ENCODE measurements at regions not wholly inside any gene's neighbourhood (a gene's known extent, or its start where the extent isn't known, plus 50 kb on each side); places are given as distances from the start of the nearest gene placed in this dataset.

- Histone ChIP-seq H3K27me3 (ENCODE audit: control insufficient read depth, insufficient read depth, low read length) (no peaks in the 10 kb centered on the region), H3K4me3 (ENCODE audit: low read length) (no peak overlapping the region), H3K36me3 (ENCODE audit: control insufficient read depth, low read depth, low read length) (no peaks in the 10 kb centered on the region), H3K9ac (ENCODE audit: low read length) (no peak overlapping the region), H3K4me1 (ENCODE audit: control insufficient read depth, low read depth, low read length) (no peaks in the 10 kb centered on the region), H3K27ac (ENCODE audit: low read length) (no peak overlapping the region), H3K9me3 (ENCODE audit: control insufficient read depth, low read depth, low read length) (no peaks in the 10 kb centered on the region)
Observed at GRCh38 chr5:6273090-6273735, 105.1 kb downstream of the MED10 start.

- no peaks in the 10 kb centered on the region for H3K27me3 ChIP-seq (ENCODE audit: control insufficient read depth, insufficient read depth, low read length)
- no peak overlapping the region for H3K27ac ChIP-seq (ENCODE audit: low read length)
- no peaks in the 10 kb centered on the region for H3K9me3 ChIP-seq (ENCODE audit: control insufficient read depth, low read depth, low read length)
Observed at GRCh38 chr5:6269925-6270324, 108.4 kb downstream of the MED10 start.

GRCh38 chr5:6266671-6267197, 111.6 kb downstream of the MED10 start:
- H3K4me3 ChIP-seq (ENCODE audit: low read length), result no peak overlapping the region
- no peaks in the 10 kb centered on the region for H3K4me1 ChIP-seq (ENCODE audit: control insufficient read depth, low read depth, low read length)
- H3K27me3 ChIP-seq (ENCODE audit: control insufficient read depth, insufficient read depth, low read length), result no peaks in the 10 kb centered on the region
- H3K9me3 ChIP-seq (ENCODE audit: control insufficient read depth, low read depth, low read length), result no peaks in the 10 kb centered on the region
- no peak overlapping the region for H3K27ac ChIP-seq (ENCODE audit: low read length)
- no peaks in the 10 kb centered on the region for H3K36me3 ChIP-seq (ENCODE audit: control insufficient read depth, low read depth, low read length)
- H3K9ac ChIP-seq (ENCODE audit: low read length), result no peak overlapping the region

More at GRCh38 chr5:6269925-6270324, 108.4 kb downstream of the MED10 start:
- Histone ChIP-seq H3K36me3 (ENCODE audit: control insufficient read depth, low read depth, low read length) (no peaks in the 10 kb centered on the region), H3K4me1 (ENCODE audit: control insufficient read depth, low read depth, low read length) (no peaks in the 10 kb centered on the region), H3K9ac (ENCODE audit: low read length) (no peak overlapping the region), H3K4me3 (ENCODE audit: low read length) (no peak overlapping the region)

GRCh38 chr5:6264394-6264793, 114.0 kb downstream of the MED10 start:
- Histone ChIP-seq H3K9me3 (ENCODE audit: control insufficient read depth, low read depth, low read length) (no peaks in the 10 kb centered on the region), H3K4me3 (ENCODE audit: low read length) (no peak overlapping the region), H3K36me3 (ENCODE audit: control insufficient read depth, low read depth, low read length) (no peaks in the 10 kb centered on the region), H3K27me3 (ENCODE audit: control insufficient read depth, insufficient read depth, low read length) (no peaks in the 10 kb centered on the region), H3K4me1 (ENCODE audit: control insufficient read depth, low read depth, low read length) (no peaks in the 10 kb centered on the region), H3K27ac (ENCODE audit: low read length) (no peak overlapping the region), H3K9ac (ENCODE audit: low read length) (no peak overlapping the region)

GRCh38 chr5:6262651-6263363, 115.5 kb downstream of the MED10 start:
- H3K4me1 ChIP-seq (ENCODE audit: control insufficient read depth, low read depth, low read length), result no peaks in the 10 kb centered on the region
- no peaks in the 10 kb centered on the region for H3K27me3 ChIP-seq (ENCODE audit: control insufficient read depth, insufficient read depth, low read length)
- H3K4me3 ChIP-seq (ENCODE audit: low read length), result no peak overlapping the region
- H3K9me3 ChIP-seq (ENCODE audit: control insufficient read depth, low read depth, low read length), result no peaks in the 10 kb centered on the region
- no peak overlapping the region for H3K27ac ChIP-seq (ENCODE audit: low read length)
- no peak overlapping the region for H3K9ac ChIP-seq (ENCODE audit: low read length)
- no peaks in the 10 kb centered on the region for H3K36me3 ChIP-seq (ENCODE audit: control insufficient read depth, low read depth, low read length)

- no peaks in the 10 kb centered on the region for H3K27me3 ChIP-seq (ENCODE audit: control insufficient read depth, insufficient read depth, low read length)
- no peak overlapping the region for H3K9ac ChIP-seq (ENCODE audit: low read length)
- H3K27ac ChIP-seq (ENCODE audit: low read length), result no peak overlapping the region
- H3K4me3 ChIP-seq (ENCODE audit: low read length), result no peak overlapping the region
- H3K36me3 ChIP-seq (ENCODE audit: control insufficient read depth, low read depth, low read length), result no peaks in the 10 kb centered on the region
- H3K9me3 ChIP-seq (ENCODE audit: control insufficient read depth, low read depth, low read length), result no peaks in the 10 kb centered on the region
- no peaks in the 10 kb centered on the region for H3K4me1 ChIP-seq (ENCODE audit: control insufficient read depth, low read depth, low read length)
Observed at GRCh38 chr5:6261668-6262067, 116.7 kb downstream of the MED10 start.

- no peaks in the 10 kb centered on the region for H3K4me1 ChIP-seq (ENCODE audit: control insufficient read depth, low read depth, low read length)
- no peak overlapping the region for H3K4me3 ChIP-seq (ENCODE audit: low read length)
- no peak overlapping the region for H3K27ac ChIP-seq (ENCODE audit: low read length)
- H3K9ac ChIP-seq (ENCODE audit: low read length), result no peak overlapping the region
- H3K9me3 ChIP-seq (ENCODE audit: control insufficient read depth, low read depth, low read length), result no peaks in the 10 kb centered on the region
- no peaks in the 10 kb centered on the region for H3K36me3 ChIP-seq (ENCODE audit: control insufficient read depth, low read depth, low read length)
- H3K27me3 ChIP-seq (ENCODE audit: control insufficient read depth, insufficient read depth, low read length), result no peaks in the 10 kb centered on the region
Observed at GRCh38 chr5:6261256-6261655, 117.1 kb downstream of the MED10 start.

GRCh38 chr5:6260846-6261245, 117.5 kb downstream of the MED10 start:
- no peaks in the 10 kb centered on the region for H3K36me3 ChIP-seq (ENCODE audit: control insufficient read depth, low read depth, low read length)
- no peaks in the 10 kb centered on the region for H3K9me3 ChIP-seq (ENCODE audit: control insufficient read depth, low read depth, low read length)
- H3K9ac ChIP-seq (ENCODE audit: low read length), result no peak overlapping the region
- no peaks in the 10 kb centered on the region for H3K27me3 ChIP-seq (ENCODE audit: control insufficient read depth, insufficient read depth, low read length)
- H3K4me3 ChIP-seq (ENCODE audit: low read length), result no peak overlapping the region
- no peaks in the 10 kb centered on the region for H3K4me1 ChIP-seq (ENCODE audit: control insufficient read depth, low read depth, low read length)
- no peak overlapping the region for H3K27ac ChIP-seq (ENCODE audit: low read length)

- Histone ChIP-seq H3K36me3 (ENCODE audit: control insufficient read depth, low read depth, low read length) (no peaks in the 10 kb centered on the region), H3K27ac (ENCODE audit: low read length) (no peak overlapping the region), H3K9me3 (ENCODE audit: control insufficient read depth, low read depth, low read length) (no peaks in the 10 kb centered on the region), H3K4me1 (ENCODE audit: control insufficient read depth, low read depth, low read length) (no peaks in the 10 kb centered on the region), H3K4me3 (ENCODE audit: low read length) (no peak overlapping the region), H3K27me3 (ENCODE audit: control insufficient read depth, insufficient read depth, low read length) (no peaks in the 10 kb centered on the region), H3K9ac (ENCODE audit: low read length) (no peak overlapping the region)
Observed at GRCh38 chr5:6256901-6257300, 121.4 kb downstream of the MED10 start.

- Histone ChIP-seq H3K4me1 (ENCODE audit: control insufficient read depth, low read depth, low read length) (no peaks in the 10 kb centered on the region), H3K4me3 (ENCODE audit: low read length) (no peak overlapping the region), H3K9me3 (ENCODE audit: control insufficient read depth, low read depth, low read length) (no peaks in the 10 kb centered on the region), H3K27ac (ENCODE audit: low read length) (no peak overlapping the region), H3K9ac (ENCODE audit: low read length) (no peak overlapping the region), H3K27me3 (ENCODE audit: control insufficient read depth, insufficient read depth, low read length) (no peaks in the 10 kb centered on the region), H3K36me3 (ENCODE audit: control insufficient read depth, low read depth, low read length) (no peaks in the 10 kb centered on the region)
Observed at GRCh38 chr5:6255956-6256355, 122.4 kb downstream of the MED10 start.

GRCh38 chr5:6253846-6254245, 124.5 kb downstream of the MED10 start:
- no peak overlapping the region for H3K4me3 ChIP-seq (ENCODE audit: low read length)
- no peaks in the 10 kb centered on the region for H3K36me3 ChIP-seq (ENCODE audit: control insufficient read depth, low read depth, low read length)
- H3K4me1 ChIP-seq (ENCODE audit: control insufficient read depth, low read depth, low read length), result no peaks in the 10 kb centered on the region
- H3K9me3 ChIP-seq (ENCODE audit: control insufficient read depth, low read depth, low read length), result no peaks in the 10 kb centered on the region
- H3K27me3 ChIP-seq (ENCODE audit: control insufficient read depth, insufficient read depth, low read length), result no peaks in the 10 kb centered on the region
- H3K9ac ChIP-seq (ENCODE audit: low read length), result no peak overlapping the region
- no peak overlapping the region for H3K27ac ChIP-seq (ENCODE audit: low read length)

- Histone ChIP-seq H3K27ac (ENCODE audit: low read length) (no peak overlapping the region), H3K36me3 (ENCODE audit: control insufficient read depth, low read depth, low read length) (no peaks in the 10 kb centered on the region), H3K9ac (ENCODE audit: low read length) (no peak overlapping the region), H3K27me3 (ENCODE audit: control insufficient read depth, insufficient read depth, low read length) (no peaks in the 10 kb centered on the region), H3K4me3 (ENCODE audit: low read length) (no peak overlapping the region), H3K9me3 (ENCODE audit: control insufficient read depth, low read depth, low read length) (no peaks in the 10 kb centered on the region), H3K4me1 (ENCODE audit: control insufficient read depth, low read depth, low read length) (no peaks in the 10 kb centered on the region)
Observed at GRCh38 chr5:6253281-6253680, 125.1 kb downstream of the MED10 start.
